Left renal pelvis (tissue), 4 donors: ENCODE measurements at regions not wholly inside any gene's neighbourhood (a gene's known extent, or its start where the extent isn't known, plus 50 kb on each side); places are given as distances from the start of the nearest gene placed in this dataset.
"Not testable (repeated sequence)": the region's sequence is repeated elsewhere in the genome, so short reads cannot be mapped to it uniquely, and the experiment has no call there.

Experiments
- DNase-seq, 4 donors: peaks; one replicate each; pipeline ENCODE4 v3.0.0-alpha.2; 2013; ENCODE audit warnings: low read depth in 4 of 4, low spot score in 3 of 4

DNA sequence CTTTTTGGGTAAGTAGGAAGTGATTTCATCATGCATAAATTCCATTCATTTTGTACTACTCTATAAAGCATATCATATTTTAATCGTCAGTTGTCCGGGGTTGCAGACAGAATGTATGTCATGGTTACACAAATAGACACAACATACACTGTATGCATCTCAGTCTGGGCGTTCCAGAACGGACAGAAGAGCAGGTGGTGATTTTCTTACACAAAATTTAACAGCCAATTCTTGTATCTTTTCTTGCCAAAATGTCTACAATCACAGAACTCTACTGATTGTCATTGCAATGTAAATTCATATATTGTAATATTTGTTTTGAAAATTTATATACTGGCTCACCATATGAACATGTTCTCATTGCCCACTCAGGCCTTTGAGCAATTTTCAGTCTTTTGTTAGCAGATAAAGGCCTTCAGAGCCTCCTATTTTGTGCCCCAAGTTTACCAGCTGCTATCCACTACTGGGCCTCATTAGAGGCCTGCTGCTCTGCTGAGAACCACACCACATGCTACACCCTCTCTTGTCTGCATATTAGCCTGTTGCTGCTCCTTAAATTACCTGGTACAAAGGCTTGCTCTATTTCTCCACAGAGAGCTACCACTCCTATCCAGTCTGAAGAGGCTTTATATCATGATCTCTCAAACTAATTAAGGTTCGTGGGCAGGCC, 61.5 kb downstream of the PRDM13 start:
- DNase-seq = no peak

DNA sequence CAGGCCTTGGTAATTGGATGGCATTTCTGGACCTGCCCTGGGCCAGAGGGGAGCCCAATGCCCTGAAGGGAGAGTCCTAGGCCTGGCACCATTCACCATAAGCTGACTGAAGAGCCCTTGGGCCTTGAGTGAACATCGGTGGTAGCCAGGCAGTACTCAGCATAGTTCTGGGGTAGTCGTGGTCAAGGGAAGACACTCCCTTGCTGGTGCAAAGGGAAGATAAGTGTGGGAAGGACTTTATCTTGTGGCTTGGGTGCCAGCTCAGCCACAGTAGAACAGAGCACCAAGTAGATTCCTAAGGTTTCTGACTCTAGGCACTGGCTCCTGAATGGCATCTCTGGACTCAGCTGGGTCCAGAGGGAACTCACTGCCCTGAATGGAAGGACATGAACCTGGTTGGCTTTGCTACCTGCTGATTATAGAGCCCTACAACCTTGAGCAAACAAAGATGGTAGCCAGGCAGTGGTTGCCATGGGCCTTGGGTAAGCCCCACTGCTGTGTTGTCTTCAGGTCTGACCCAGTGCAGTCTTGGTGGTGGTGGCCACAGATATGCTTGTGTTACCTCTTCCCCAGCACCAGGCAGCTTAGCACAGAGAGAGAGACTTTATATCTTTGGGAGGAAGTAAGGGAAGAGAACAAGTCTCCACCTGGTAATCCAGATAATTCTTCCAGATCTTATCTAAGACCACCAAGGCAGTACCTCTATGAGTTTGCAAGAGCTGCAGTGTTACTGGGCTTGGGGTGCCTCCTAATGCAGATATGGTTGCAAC, 83.5 kb downstream of the PRDM13 start:
- DNase-seq = no peak

- DNase-seq = not testable (repeated sequence)
Observed at GRCh38 chr6:99702287-99702686, 95.7 kb downstream of the PRDM13 start.

DNA sequence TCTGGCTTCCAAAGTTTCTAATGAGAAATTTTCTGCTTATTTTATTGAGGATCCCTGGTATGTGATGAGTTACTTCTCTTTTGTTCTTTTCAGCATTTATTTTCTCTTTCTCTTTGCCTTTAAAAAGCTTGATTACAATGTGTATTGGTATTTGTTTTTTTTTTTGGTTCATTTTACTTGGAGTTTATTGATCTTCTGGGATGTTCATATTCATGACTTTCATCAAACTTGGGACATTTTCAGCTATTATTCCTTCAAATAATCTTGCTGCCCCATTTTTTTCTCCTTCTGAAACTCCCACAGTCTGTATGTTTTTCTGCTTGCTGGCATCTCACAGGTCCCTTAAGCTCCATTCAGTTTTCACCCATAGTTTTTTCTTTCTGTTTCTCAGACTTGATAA, 102.4 kb downstream of the PRDM13 start:
- DNase-seq = no peak

DNA sequence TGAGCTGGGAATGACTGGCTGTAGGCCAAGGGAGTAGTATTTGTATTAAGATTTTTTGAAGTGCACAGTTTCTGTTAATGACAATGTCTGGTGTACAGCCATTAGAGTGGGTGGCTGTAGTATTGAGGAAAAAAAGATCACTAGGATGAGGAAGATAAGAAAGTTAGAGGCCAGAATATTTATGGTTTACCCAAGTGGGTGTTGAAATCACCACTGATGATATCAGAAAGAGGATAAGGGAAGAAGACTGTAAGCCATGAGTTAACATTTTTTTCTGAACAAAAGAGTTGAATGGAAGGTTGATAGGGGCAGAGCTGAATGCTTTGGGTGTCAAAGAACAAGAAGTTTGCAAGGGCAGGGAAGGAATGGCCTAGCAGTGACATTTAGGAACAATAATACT, 104.7 kb downstream of the PRDM13 start:
- no peak for DNase-seq

- no peak for DNase-seq
Observed at GRCh38 chr6:99711925-99712324, 105.3 kb downstream of the PRDM13 start.

- DNase-seq = no peak
Observed at GRCh38 chr6:99712519-99712918, 105.9 kb downstream of the PRDM13 start.

GRCh38 chr6:99722043-99722442, 115.4 kb downstream of the PRDM13 start:
- not testable (repeated sequence) for DNase-seq

DNA sequence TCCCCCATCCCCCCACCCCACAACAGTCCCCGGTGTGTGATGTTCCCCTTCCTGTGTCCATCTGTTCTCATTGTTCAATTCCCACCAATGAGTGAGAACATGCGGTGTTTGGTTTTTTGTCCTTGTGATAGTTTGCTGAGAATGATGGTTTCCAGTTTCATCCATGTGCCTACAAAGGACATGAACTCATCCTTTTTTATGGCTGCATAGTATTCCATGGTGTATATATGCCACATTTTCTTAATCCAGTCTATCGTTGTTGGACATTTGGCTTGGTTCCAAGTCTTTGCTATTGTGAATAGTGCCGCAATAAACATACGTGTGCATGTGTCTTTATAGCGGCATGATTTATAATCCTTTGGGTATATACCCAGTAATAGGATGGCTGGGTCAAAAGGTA, 123.6 kb downstream of the PRDM13 start:
- not testable (repeated sequence) for DNase-seq

DNA sequence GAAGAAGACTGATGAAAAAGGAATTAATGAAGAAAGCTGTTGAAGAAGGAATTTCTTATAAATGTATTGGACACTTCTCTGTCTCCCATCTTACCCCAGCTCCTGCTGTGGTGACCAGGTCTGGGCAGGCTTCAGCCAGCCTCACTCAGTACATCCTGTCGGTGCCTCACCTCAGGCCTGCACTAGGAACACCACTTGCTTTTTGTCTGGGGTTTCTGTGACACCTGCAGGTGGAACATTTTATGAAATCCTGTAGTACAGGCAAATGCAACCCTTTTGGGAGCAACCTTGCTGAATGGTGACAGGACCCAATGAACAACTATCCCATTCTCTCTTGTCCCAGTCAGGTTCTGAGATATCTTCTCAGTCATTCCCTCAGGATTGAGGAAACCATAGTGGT, 129.7 kb downstream of the PRDM13 start:
- no peak for DNase-seq

GRCh38 chr6:99739526-99739925, 132.9 kb downstream of the PRDM13 start:
- no peak for DNase-seq

- DNase-seq = no peak
Observed at GRCh38 chr6:99741092-99741491, 134.5 kb downstream of the PRDM13 start.

DNA sequence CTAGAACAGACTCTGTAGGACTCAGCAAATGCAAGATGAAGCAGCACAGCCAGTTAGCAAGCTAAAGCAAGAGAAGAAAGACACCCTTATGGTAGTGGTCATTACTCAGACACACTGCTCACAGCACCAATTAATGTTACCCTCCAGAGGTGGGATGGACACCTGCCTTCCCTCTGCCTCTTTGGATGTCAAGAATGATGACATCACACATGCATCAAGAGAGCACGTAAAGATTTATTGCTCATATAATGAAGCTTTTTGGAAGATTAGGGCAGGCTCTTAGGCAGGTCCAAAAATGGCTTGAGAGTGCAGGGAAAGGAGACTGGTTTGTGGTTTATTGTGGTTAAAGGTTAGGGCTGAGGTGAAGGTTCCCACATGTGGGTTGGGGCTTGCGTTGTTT, 137.0 kb downstream of the PRDM13 start:
- no peak for DNase-seq

- DNase-seq = no peak
Observed at GRCh38 chr6:99745651-99746050, 139.0 kb downstream of the PRDM13 start.

- peak; percentile 16 to 42 (median 26) for DNase-seq
Observed at GRCh38 chr6:99746261-99746895, 139.7 kb downstream of the PRDM13 start.

- DNase-seq = no peak
Observed at GRCh38 chr6:99761711-99762110, 155.1 kb downstream of the PRDM13 start.

DNA sequence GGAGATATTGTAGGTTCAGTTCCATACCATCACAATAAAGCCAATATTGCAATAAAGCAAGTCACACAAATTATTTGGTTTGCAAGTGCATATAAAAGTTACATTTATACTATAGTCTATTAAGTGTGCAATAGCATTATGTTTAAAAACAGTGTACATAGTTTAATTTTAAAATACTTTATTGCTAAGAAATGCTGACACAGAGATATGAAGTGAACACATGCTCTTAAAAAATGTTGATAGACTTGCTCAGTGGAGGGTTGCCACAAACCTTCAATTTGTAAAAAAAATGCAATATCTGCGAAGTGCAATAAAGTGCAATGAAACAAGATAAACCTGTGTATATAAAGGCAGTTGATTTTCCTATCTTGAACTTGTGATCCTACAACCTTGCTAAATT, 161.5 kb downstream of the PRDM13 start:
- no peak for DNase-seq

- DNase-seq = no peak
Observed at GRCh38 chr6:99779631-99780555, 173.3 kb downstream of the PRDM13 start.

GRCh38 chr6:99780556-99780885, 173.9 kb downstream of the PRDM13 start:
- no peak for DNase-seq

DNA sequence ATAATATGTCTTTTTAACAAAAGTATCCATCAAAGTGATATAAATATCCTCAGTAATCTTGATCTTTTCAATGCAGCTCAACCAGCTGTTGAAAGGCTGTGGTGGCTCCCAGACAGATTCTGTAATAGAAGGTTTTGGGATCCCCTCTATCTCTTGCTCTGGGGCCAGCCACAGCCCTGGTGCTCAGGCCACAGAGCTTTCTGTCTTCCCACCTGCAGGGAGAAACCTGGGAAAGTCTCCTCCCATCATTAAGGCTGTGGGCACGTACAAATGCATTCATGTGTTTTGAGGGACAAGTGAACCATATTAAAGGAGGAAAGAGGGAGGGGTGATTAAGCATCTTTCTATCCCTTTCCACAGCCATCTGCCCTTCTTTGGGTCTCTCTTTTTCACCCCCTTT, 183.1 kb downstream of the PRDM13 start:
- DNase-seq = no peak

GRCh38 chr6:99790679-99791078, 184.0 kb downstream of the PRDM13 start:
- DNase-seq = no peak
